ENCODE measurements at regions not wholly inside any gene's neighbourhood (a gene's known extent, or its start where the extent isn't known, plus 50 kb on each side); places are given as distances from the start of the nearest gene placed in this dataset.
"Not testable (repeated sequence)": the region's sequence is repeated elsewhere in the genome, so short reads cannot be mapped to it uniquely, and the experiment has no call there.

DNA sequence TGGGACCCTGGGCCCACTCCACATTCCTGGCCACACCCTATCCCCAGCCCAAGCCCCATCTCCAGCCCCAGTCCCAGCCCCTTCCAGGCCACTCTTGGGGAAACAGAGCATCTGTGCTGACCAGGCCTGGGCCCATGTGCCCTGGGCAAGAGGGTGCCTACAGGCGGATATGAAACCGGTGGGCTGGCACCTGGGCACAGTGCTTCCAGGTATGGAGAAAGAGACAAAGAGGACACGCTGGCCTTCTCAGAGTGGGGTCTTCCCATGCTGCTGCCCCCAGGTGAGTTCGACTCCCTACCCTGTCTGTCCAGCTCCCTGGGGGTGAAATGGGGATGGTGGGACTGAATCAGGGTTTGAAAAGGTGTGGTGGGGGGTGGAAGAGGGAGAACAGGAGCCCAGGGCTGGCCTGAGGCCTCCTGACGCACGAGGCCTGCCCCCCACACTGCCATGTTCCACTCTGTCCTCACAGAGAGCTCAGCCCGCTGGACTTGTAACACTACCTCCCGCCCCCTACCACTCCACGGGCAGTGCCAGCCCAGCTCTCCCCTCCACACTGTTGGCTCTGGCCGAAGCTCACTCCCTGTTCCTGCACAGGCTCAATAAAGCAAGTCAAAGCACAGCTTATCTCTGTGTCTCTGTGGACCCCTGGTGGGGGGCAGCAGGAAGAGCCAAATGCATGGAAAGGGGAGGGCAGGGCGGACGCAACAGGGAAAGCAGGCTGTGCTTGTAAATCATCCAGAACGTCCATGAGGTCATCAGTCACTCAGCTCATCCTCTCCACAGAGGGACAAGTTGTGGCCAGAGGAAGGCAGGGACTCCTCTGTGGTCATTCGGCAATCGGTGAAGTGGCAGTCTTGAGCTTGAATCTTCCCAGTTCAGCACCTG, 71.1 kb upstream of the TMEM97 start:
- Mint-ChIP-seq H3K4me3 (no peak overlapping the region), H3K9me3 (no peaks in the 10 kb centered on the region), H3K36me3 (ENCODE audit: low read depth) (no peaks in the 10 kb centered on the region), H3K4me1 (ENCODE audit: low read depth) (peaks cover 5% of the 10 kb centered on the region), H3K27ac (no peak overlapping the region), H3K27me3 (ENCODE audit: low read depth) (peaks cover 4% of the 10 kb centered on the region)
- CTCF ChIA-PET: interaction anchor here (1.0 to 2.6 kb wide), 3 partner anchors 16 to 354 kb away, joined by 3 to 6 read pairs (median 3); no protein-coding TSS in a partner anchor
- intact Hi-C loops (cut with micrococcal nuclease): no loop called here
- no peak for DNase-seq

- intact Hi-C loops (cut with micrococcal nuclease): loop anchor here (5.0 to 10.0 kb wide), 3 partner anchors 202 to 367 kb away; no protein-coding TSS in a partner anchor
- H3K36me3 Mint-ChIP-seq (ENCODE audit: low read depth): no peaks in the 10 kb centered on the region
- no peak for DNase-seq
- H3K4me3 Mint-ChIP-seq: no peak overlapping the region
- no peak overlapping the region for H3K27ac Mint-ChIP-seq
- CTCF ChIA-PET: interaction anchor here (0.8 to 2.6 kb wide), 8 partner anchors 9 to 445 kb away, joined by 3 to 6 read pairs (median 4); no protein-coding TSS in a partner anchor
- H3K27me3 Mint-ChIP-seq (ENCODE audit: low read depth): peaks cover 4% of the 10 kb centered on the region
- no peaks in the 10 kb centered on the region for H3K9me3 Mint-ChIP-seq
- peaks cover 5% of the 10 kb centered on the region for H3K4me1 Mint-ChIP-seq (ENCODE audit: low read depth)
Observed at GRCh38 chr17:28249706-28250105, 69.3 kb upstream of the TMEM97 start.

- intact Hi-C loops (cut with micrococcal nuclease): loop anchor here (5.0 to 10.0 kb wide), 3 partner anchors 205 to 370 kb away; no protein-coding TSS in a partner anchor
- Mint-ChIP-seq H3K27me3 (ENCODE audit: low read depth) (peaks cover 4% of the 10 kb centered on the region), H3K9me3 (no peaks in the 10 kb centered on the region), H3K36me3 (ENCODE audit: low read depth) (no peaks in the 10 kb centered on the region), H3K4me3 (no peak overlapping the region), H3K4me1 (ENCODE audit: low read depth) (peaks cover 5% of the 10 kb centered on the region), H3K27ac (no peak overlapping the region)
- DNase-seq: no peak
- CTCF ChIA-PET: interaction anchor here (0.8 to 2.1 kb wide), 9 partner anchors 18 to 493 kb away, joined by 3 to 13 read pairs (median 5); no protein-coding TSS in a partner anchor
Observed at GRCh38 chr17:28252436-28252835, 66.6 kb upstream of the TMEM97 start.

- no peaks in the 10 kb centered on the region for H3K9me3 Mint-ChIP-seq
- CTCF ChIA-PET: no interaction called here
- peaks cover 5% of the 10 kb centered on the region for H3K4me1 Mint-ChIP-seq (ENCODE audit: low read depth)
Observed at GRCh38 chr17:28253663-28254062, 65.3 kb upstream of the TMEM97 start.

GRCh38 chr17:28255616-28256015, 63.4 kb upstream of the TMEM97 start:
- Mint-ChIP-seq H3K27ac (no peak overlapping the region), H3K4me1 (ENCODE audit: low read depth) (peaks cover 5% of the 10 kb centered on the region), H3K36me3 (ENCODE audit: low read depth) (no peaks in the 10 kb centered on the region), H3K4me3 (no peak overlapping the region), H3K9me3 (no peaks in the 10 kb centered on the region), H3K27me3 (ENCODE audit: low read depth) (peaks cover 4% of the 10 kb centered on the region)
- CTCF ChIA-PET: no interaction called here
- DNase-seq: no peak
- intact Hi-C loops (cut with micrococcal nuclease): loop anchor here (10.0 kb wide), 1 partner anchor 289 kb away; no protein-coding TSS in a partner anchor

More at GRCh38 chr17:28253663-28254062, 65.3 kb upstream of the TMEM97 start:
- H3K27ac Mint-ChIP-seq: no peak overlapping the region
- H3K4me3 Mint-ChIP-seq: no peak overlapping the region
- DNase-seq: no peak
- intact Hi-C loops (cut with micrococcal nuclease): loop anchor here (5.0 to 10.0 kb wide), 3 partner anchors 206 to 371 kb away; no protein-coding TSS in a partner anchor
- peaks cover 4% of the 10 kb centered on the region for H3K27me3 Mint-ChIP-seq (ENCODE audit: low read depth)
- no peaks in the 10 kb centered on the region for H3K36me3 Mint-ChIP-seq (ENCODE audit: low read depth)

GRCh38 chr17:28256370-28256769, 62.6 kb upstream of the TMEM97 start:
- CTCF ChIA-PET: no interaction called here
- Mint-ChIP-seq H3K27me3 (ENCODE audit: low read depth) (peaks cover 3% of the 10 kb centered on the region), H3K4me1 (ENCODE audit: low read depth) (peaks cover 5% of the 10 kb centered on the region), H3K9me3 (no peaks in the 10 kb centered on the region), H3K4me3 (no peak overlapping the region), H3K27ac (no peak overlapping the region), H3K36me3 (ENCODE audit: low read depth) (no peaks in the 10 kb centered on the region)
- DNase-seq: no peak
- intact Hi-C loops (cut with micrococcal nuclease): loop anchor here (10.0 kb wide), 1 partner anchor 288 kb away; no protein-coding TSS in a partner anchor

- intact Hi-C loops (cut with micrococcal nuclease): loop anchor here (10.0 kb wide), 1 partner anchor 288 kb away; no protein-coding TSS in a partner anchor
- CTCF ChIA-PET: no interaction called here
Observed at GRCh38 chr17:28256881-28257280, 62.1 kb upstream of the TMEM97 start.

DNA sequence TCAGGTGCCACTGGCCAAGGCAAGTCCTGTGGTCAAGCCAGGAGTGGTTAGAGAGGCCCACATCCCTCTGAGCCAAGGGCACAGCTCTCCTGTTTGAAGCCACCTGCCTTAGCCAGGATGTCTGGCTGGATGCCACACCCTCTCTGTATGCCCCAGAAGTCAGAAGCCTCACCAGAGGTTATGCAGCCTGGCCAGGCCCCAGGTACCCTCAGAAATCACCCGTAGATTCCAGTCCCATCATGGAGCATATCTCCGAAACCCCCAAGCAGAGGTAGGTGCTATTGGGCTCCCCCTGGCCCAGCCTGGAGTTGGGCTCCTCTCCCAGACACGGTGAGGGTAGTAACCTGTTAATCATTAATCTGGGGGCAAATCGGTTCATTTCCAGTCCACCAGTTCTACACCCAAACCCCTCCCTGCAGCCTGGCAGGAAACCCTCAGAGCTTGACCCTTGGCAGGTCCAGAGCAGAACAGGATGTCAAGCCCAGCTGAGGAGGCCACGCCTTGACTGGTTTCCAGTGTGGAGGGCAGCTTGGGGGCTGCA, 60.6 kb upstream of the TMEM97 start:
- DNase-seq: no peak
- no peaks in the 10 kb centered on the region for H3K36me3 Mint-ChIP-seq (ENCODE audit: low read depth)
- H3K4me1 Mint-ChIP-seq (ENCODE audit: low read depth): no peaks in the 10 kb centered on the region
- H3K27me3 Mint-ChIP-seq (ENCODE audit: low read depth): no peaks in the 10 kb centered on the region
- CTCF ChIA-PET: interaction anchor here (1.1 to 1.3 kb wide), 2 partner anchors 9 to 24 kb away, joined by 3 read pairs; no protein-coding TSS in a partner anchor
- no peak overlapping the region for H3K27ac Mint-ChIP-seq
- peaks cover 12% of the 10 kb centered on the region for H3K9me3 Mint-ChIP-seq
- intact Hi-C loops (cut with micrococcal nuclease): loop anchor here (10.0 kb wide), 1 partner anchor 286 kb away; no protein-coding TSS in a partner anchor
- H3K4me3 Mint-ChIP-seq: no peak overlapping the region

More at GRCh38 chr17:28256881-28257280, 62.1 kb upstream of the TMEM97 start:
- Mint-ChIP-seq H3K4me3 (no peak overlapping the region), H3K4me1 (ENCODE audit: low read depth) (peaks cover 2% of the 10 kb centered on the region), H3K36me3 (ENCODE audit: low read depth) (no peaks in the 10 kb centered on the region), H3K9me3 (peaks cover 2% of the 10 kb centered on the region), H3K27me3 (ENCODE audit: low read depth) (no peaks in the 10 kb centered on the region), H3K27ac (no peak overlapping the region)
- DNase-seq: no peak

DNA sequence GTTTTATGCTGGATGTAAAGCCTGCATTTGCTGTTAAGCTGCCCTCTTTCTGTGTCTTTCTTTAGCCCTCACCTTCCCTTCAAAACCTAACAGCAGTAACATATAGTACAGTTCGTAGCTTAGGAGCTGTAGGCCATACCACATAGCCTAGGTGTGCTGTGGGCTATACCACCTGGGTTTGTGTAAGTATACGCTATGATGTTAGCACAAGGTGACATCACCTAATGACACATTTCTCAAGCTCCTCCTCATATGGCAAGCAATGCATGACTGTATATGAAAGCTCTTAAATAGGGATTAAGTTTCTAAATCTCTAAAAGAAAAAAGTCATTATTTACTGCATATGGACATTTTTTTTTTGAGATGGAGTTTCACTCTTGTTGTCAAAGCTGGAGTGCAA, 57.8 kb upstream of the TMEM97 start:
- no peak overlapping the region for H3K4me3 Mint-ChIP-seq
- H3K36me3 Mint-ChIP-seq (ENCODE audit: low read depth): no peaks in the 10 kb centered on the region
- no peak overlapping the region for H3K27ac Mint-ChIP-seq
- no peaks in the 10 kb centered on the region for H3K4me1 Mint-ChIP-seq (ENCODE audit: low read depth)
- CTCF ChIA-PET: no interaction called here
- H3K27me3 Mint-ChIP-seq (ENCODE audit: low read depth): no peaks in the 10 kb centered on the region
- intact Hi-C loops (cut with micrococcal nuclease): no loop called here
- DNase-seq: no peak
- peaks cover 12% of the 10 kb centered on the region for H3K9me3 Mint-ChIP-seq

DNA sequence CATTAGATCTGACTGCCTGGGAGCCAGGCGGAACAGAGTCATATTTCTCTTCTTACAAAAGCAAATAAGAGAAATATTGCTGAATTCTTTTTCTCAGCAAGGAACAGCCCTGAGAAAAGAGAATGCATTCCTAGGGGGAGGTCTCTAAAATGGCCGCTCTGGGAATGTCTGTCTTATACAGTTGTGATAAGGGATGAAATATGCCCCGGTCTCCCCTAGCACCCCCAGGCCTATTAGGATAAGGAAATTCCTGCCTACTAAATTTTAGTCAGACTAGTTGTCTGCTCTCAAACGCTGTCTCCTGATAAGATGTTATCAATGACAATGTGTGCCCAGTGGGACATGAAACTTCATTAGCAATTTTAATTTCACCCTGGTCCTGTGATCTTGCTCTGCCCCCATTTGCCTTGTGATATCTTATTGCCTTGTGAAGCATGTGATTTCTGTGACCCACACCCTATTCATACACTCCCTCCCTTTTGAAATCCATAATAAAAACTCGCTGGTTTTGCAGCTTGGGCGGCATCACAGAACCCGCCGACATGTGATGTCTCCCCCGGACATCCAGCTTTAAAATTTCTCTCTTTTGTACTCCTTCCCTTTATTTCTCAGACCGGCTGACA, 56.8 kb upstream of the TMEM97 start:
- H3K36me3 Mint-ChIP-seq (ENCODE audit: low read depth); CTCF ChIA-PET; H3K4me3 Mint-ChIP-seq; H3K27ac Mint-ChIP-seq; H3K27me3 Mint-ChIP-seq (ENCODE audit: low read depth); H3K4me1 Mint-ChIP-seq (ENCODE audit: low read depth); DNase-seq; intact Hi-C loops (cut with micrococcal nuclease): not testable (repeated sequence)
- peaks cover 14% of the 10 kb centered on the region for H3K9me3 Mint-ChIP-seq

GRCh38 chr17:28264902-28265548, 54.0 kb upstream of the TMEM97 start:
- intact Hi-C loops (cut with micrococcal nuclease): not testable (repeated sequence)

More at GRCh38 chr17:28264902-28265548, 54.0 kb upstream of the TMEM97 start:
- not testable (repeated sequence) for H3K27me3 Mint-ChIP-seq (ENCODE audit: low read depth); H3K27ac Mint-ChIP-seq; H3K4me3 Mint-ChIP-seq; H3K36me3 Mint-ChIP-seq (ENCODE audit: low read depth); DNase-seq; H3K4me1 Mint-ChIP-seq (ENCODE audit: low read depth)
- CTCF ChIA-PET: interaction anchor here (0.7 kb wide), 1 partner anchor 19 kb away, joined by 4 read pairs; no protein-coding TSS in a partner anchor
- H3K9me3 Mint-ChIP-seq: peaks cover 16% of the 10 kb centered on the region
